ENCODE measurements at regions not wholly inside any gene's neighbourhood (a gene's known extent, or its start where the extent isn't known, plus 50 kb on each side); places are given as distances from the start of the nearest gene placed in this dataset.
A peak's percentile ranks its signal among the peaks of the same experiment; 100 is the strongest.

- TF ChIP-seq CTCF (IDR thresholded peaks at IDR 0.05; ENCODE audit: control extremely low read depth, extremely low read depth) = no peak
- 89 to 91% methylated on average over 2 of the region's 2 CpGs for WGBS, 2 donors
These were observed 358.1 kb upstream of the CRIM1 start for GRCh38 chr2:35997488-35997887.

GRCh38 chr2:35989503-35989902 is 366.1 kb upstream of the CRIM1 start:
- Histone ChIP-seq H3K4me1 (ENCODE audit: control insufficient read depth in 5 of 5, insufficient read depth in 5 of 5, low read length in 5 of 5) (no peaks in the 10 kb centered on the region), H3K4me3 (no peak overlapping the region), H3K27ac (ENCODE audit: low read depth in 1 of 2, low read length in 1 of 2) (no peak overlapping the region), H3K27me3 (ENCODE audit: control insufficient read depth in 3 of 3, insufficient read depth in 3 of 3, low read length in 2 of 3) (no peaks in the 10 kb centered on the region), H3K36me3 (ENCODE audit: control insufficient read depth in 4 of 4, insufficient read depth in 4 of 4, low read length in 4 of 4) (no peaks in the 10 kb centered on the region), H3K9ac (ENCODE audit: insufficient read depth in 1 of 2, low read length in 2 of 2) (no peak overlapping the region), H3K9me3 (ENCODE audit: control insufficient read depth in 4 of 4, insufficient read depth in 3 of 4, low read length in 3 of 4) (no peaks in the 10 kb centered on the region)
- TF ChIP-seq CTCF (IDR thresholded peaks at IDR 0.05; ENCODE audit: control extremely low read depth, extremely low read depth) = no peak
- 65 to 81% methylated on average over 4 of the region's 4 CpGs for WGBS, 2 donors
- ATAC-seq (ENCODE audit: insufficient read depth, low FRiP score) (peak; percentile 16), DNase-seq (no peak)

More at GRCh38 chr2:35997488-35997887, 358.1 kb upstream of the CRIM1 start:
- no peak overlapping the region for H3K27ac ChIP-seq (ENCODE audit: low read depth in 1 of 2, low read length in 1 of 2)
- H3K27me3 ChIP-seq (ENCODE audit: control insufficient read depth in 3 of 3, insufficient read depth in 3 of 3, low read length in 2 of 3) = no peaks in the 10 kb centered on the region
- ATAC-seq (ENCODE audit: insufficient read depth, low FRiP score) = no peak
- DNase-seq = no peak
- no peak overlapping the region for H3K4me3 ChIP-seq
- H3K4me1 ChIP-seq (ENCODE audit: control insufficient read depth in 5 of 5, insufficient read depth in 5 of 5, low read length in 5 of 5) = peaks cover 0 to 2% (median 0%) of the 10 kb centered on the region in 5 donors
- no peaks in the 10 kb centered on the region for H3K9me3 ChIP-seq (ENCODE audit: control insufficient read depth in 4 of 4, insufficient read depth in 3 of 4, low read length in 3 of 4)
- no peak overlapping the region for H3K9ac ChIP-seq (ENCODE audit: insufficient read depth in 1 of 2, low read length in 2 of 2)
- no peaks in the 10 kb centered on the region for H3K36me3 ChIP-seq (ENCODE audit: control insufficient read depth in 4 of 4, insufficient read depth in 4 of 4, low read length in 4 of 4)

- Histone ChIP-seq H3K4me3 (no peak overlapping the region), H3K9me3 (ENCODE audit: control insufficient read depth in 4 of 4, insufficient read depth in 3 of 4, low read length in 3 of 4) (no peaks in the 10 kb centered on the region), H3K9ac (ENCODE audit: insufficient read depth in 1 of 2, low read length in 2 of 2) (no peak overlapping the region), H3K4me1 (ENCODE audit: control insufficient read depth in 5 of 5, insufficient read depth in 5 of 5, low read length in 5 of 5) (no peaks in the 10 kb centered on the region), H3K27me3 (ENCODE audit: control insufficient read depth in 3 of 3, insufficient read depth in 3 of 3, low read length in 2 of 3) (no peaks in the 10 kb centered on the region), H3K36me3 (ENCODE audit: control insufficient read depth in 4 of 4, insufficient read depth in 4 of 4, low read length in 4 of 4) (no peaks in the 10 kb centered on the region), H3K27ac (ENCODE audit: low read depth in 1 of 2, low read length in 1 of 2) (no peak overlapping the region)
- ATAC-seq (ENCODE audit: insufficient read depth, low FRiP score) (no peak), DNase-seq (peak; percentile 18 to 63 (median 22))
- no peak for TF ChIP-seq CTCF (IDR thresholded peaks at IDR 0.05; ENCODE audit: control extremely low read depth, extremely low read depth)
These were observed 366.5 kb upstream of the CRIM1 start for GRCh38 chr2:35989040-35989439.

GRCh38 chr2:35986871-35987270 is 368.7 kb upstream of the CRIM1 start:
- Histone ChIP-seq H3K9me3 (ENCODE audit: control insufficient read depth in 4 of 4, insufficient read depth in 3 of 4, low read length in 3 of 4) (no peaks in the 10 kb centered on the region), H3K27ac (ENCODE audit: low read depth in 1 of 2, low read length in 1 of 2) (no peak overlapping the region), H3K36me3 (ENCODE audit: control insufficient read depth in 4 of 4, insufficient read depth in 4 of 4, low read length in 4 of 4) (no peaks in the 10 kb centered on the region), H3K9ac (ENCODE audit: insufficient read depth in 1 of 2, low read length in 2 of 2) (no peak overlapping the region), H3K27me3 (ENCODE audit: control insufficient read depth in 3 of 3, insufficient read depth in 3 of 3, low read length in 2 of 3) (no peaks in the 10 kb centered on the region), H3K4me1 (ENCODE audit: control insufficient read depth in 5 of 5, insufficient read depth in 5 of 5, low read length in 5 of 5) (no peaks in the 10 kb centered on the region), H3K4me3 (no peak overlapping the region)
- WGBS, 2 donors = 70 to 73% methylated on average over 2 of the region's 2 CpGs
- TF ChIP-seq CTCF (IDR thresholded peaks at IDR 0.05; ENCODE audit: control extremely low read depth, extremely low read depth) = no peak
- no peak for DNase-seq
- no peak for ATAC-seq (ENCODE audit: insufficient read depth, low FRiP score)

Data from lung (tissue), 11 donors.